ENCODE measurements at regions not wholly inside any gene's neighbourhood (a gene's known extent, or its start where the extent isn't known, plus 50 kb on each side); places are given as distances from the start of the nearest gene placed in this dataset.
"Not testable (repeated sequence)": the region's sequence is repeated elsewhere in the genome, so short reads cannot be mapped to it uniquely, and the experiment has no call there.

DNA sequence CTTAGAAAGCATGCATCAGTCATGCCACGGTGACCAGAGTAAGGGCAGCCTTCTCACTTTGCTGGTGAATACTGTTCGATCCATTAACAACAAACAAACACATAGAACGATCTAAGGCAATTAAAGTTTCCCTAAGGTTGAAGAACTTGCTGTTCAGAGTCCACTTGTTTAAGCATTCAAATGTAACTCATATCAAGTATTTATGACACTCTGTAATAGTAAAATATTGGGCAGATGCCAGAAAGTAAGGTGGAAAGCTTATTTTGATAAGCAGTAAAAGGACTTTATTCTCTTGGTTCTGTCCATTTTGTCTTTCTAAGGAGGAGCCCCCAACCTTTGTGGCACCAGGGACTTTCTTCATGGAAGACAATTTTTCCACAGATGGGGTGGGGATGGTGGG lies 64.9 kb downstream of the KLRB1 start:
- TF ChIP-seq, protein P1, sequence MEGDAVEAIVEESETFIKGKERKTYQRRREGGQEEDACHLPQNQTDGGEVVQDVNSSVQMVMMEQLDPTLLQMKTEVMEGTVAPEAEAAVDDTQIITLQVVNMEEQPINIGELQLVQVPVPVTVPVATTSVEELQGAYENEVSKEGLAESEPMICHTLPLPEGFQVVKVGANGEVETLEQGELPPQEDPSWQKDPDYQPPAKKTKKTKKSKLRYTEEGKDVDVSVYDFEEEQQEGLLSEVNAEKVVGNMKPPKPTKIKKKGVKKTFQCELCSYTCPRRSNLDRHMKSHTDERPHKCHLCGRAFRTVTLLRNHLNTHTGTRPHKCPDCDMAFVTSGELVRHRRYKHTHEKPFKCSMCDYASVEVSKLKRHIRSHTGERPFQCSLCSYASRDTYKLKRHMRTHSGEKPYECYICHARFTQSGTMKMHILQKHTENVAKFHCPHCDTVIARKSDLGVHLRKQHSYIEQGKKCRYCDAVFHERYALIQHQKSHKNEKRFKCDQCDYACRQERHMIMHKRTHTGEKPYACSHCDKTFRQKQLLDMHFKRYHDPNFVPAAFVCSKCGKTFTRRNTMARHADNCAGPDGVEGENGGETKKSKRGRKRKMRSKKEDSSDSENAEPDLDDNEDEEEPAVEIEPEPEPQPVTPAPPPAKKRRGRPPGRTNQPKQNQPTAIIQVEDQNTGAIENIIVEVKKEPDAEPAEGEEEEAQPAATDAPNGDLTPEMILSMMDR (conservative IDR thresholded peaks at IDR 0.05; ENCODE audit: low read depth in 2 of 2): not testable (repeated sequence)
- TF ChIP-seq EZH2 (IDR thresholded peaks at IDR 0.05; ENCODE audit: low read depth, unreplicated experiment); POLR2AphosphoS5 (IDR thresholded peaks at IDR 0.05; ENCODE audit: low read depth); ZNF331 (CRISPR knock-in tag; IDR thresholded peaks at IDR 0.05; ENCODE audit: low read depth); JUNB (IDR thresholded peaks at IDR 0.05; ENCODE audit: unreplicated experiment): not testable (repeated sequence)
- TF ChIP-seq, protein P2, sequence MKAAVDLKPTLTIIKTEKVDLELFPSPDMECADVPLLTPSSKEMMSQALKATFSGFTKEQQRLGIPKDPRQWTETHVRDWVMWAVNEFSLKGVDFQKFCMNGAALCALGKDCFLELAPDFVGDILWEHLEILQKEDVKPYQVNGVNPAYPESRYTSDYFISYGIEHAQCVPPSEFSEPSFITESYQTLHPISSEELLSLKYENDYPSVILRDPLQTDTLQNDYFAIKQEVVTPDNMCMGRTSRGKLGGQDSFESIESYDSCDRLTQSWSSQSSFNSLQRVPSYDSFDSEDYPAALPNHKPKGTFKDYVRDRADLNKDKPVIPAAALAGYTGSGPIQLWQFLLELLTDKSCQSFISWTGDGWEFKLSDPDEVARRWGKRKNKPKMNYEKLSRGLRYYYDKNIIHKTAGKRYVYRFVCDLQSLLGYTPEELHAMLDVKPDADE (IDR thresholded peaks at IDR 0.05): not testable (repeated sequence)
- TF ChIP-seq, protein P3, sequence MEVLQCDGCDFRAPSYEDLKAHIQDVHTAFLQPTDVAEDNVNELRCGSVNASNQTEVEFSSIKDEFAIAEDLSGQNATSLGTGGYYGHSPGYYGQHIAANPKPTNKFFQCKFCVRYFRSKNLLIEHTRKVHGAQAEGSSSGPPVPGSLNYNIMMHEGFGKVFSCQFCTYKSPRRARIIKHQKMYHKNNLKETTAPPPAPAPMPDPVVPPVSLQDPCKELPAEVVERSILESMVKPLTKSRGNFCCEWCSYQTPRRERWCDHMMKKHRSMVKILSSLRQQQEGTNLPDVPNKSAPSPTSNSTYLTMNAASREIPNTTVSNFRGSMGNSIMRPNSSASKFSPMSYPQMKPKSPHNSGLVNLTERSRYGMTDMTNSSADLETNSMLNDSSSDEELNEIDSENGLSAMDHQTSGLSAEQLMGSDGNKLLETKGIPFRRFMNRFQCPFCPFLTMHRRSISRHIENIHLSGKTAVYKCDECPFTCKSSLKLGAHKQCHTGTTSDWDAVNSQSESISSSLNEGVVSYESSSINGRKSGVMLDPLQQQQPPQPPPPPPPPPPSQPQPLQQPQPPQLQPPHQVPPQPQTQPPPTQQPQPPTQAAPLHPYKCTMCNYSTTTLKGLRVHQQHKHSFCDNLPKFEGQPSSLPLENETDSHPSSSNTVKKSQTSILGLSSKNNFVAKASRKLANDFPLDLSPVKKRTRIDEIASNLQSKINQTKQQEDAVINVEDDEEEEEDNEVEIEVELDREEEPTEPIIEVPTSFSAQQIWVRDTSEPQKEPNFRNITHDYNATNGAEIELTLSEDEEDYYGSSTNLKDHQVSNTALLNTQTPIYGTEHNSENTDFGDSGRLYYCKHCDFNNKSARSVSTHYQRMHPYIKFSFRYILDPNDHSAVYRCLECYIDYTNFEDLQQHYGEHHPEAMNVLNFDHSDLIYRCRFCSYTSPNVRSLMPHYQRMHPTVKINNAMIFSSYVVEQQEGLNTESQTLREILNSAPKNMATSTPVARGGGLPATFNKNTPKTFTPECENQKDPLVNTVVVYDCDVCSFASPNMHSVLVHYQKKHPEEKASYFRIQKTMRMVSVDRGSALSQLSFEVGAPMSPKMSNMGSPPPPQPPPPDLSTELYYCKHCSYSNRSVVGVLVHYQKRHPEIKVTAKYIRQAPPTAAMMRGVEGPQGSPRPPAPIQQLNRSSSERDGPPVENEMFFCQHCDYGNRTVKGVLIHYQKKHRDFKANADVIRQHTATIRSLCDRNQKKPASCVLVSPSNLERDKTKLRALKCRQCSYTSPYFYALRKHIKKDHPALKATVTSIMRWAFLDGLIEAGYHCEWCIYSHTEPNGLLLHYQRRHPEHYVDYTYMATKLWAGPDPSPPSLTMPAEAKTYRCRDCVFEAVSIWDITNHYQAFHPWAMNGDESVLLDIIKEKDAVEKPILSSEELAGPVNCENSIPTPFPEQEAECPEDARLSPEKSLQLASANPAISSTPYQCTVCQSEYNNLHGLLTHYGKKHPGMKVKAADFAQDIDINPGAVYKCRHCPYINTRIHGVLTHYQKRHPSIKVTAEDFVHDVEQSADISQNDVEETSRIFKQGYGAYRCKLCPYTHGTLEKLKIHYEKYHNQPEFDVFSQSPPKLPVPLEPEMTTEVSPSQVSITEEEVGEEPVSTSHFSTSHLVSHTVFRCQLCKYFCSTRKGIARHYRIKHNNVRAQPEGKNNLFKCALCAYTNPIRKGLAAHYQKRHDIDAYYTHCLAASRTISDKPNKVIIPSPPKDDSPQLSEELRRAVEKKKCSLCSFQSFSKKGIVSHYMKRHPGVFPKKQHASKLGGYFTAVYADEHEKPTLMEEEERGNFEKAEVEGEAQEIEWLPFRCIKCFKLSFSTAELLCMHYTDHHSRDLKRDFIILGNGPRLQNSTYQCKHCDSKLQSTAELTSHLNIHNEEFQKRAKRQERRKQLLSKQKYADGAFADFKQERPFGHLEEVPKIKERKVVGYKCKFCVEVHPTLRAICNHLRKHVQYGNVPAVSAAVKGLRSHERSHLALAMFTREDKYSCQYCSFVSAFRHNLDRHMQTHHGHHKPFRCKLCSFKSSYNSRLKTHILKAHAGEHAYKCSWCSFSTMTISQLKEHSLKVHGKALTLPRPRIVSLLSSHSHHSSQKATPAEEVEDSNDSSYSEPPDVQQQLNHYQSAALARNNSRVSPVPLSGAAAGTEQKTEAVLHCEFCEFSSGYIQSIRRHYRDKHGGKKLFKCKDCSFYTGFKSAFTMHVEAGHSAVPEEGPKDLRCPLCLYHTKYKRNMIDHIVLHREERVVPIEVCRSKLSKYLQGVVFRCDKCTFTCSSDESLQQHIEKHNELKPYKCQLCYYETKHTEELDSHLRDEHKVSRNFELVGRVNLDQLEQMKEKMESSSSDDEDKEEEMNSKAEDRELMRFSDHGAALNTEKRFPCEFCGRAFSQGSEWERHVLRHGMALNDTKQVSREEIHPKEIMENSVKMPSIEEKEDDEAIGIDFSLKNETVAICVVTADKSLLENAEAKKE (CRISPR knock-in tag; IDR thresholded peaks at IDR 0.05): not testable (repeated sequence)
- TF ChIP-seq, protein P4, sequence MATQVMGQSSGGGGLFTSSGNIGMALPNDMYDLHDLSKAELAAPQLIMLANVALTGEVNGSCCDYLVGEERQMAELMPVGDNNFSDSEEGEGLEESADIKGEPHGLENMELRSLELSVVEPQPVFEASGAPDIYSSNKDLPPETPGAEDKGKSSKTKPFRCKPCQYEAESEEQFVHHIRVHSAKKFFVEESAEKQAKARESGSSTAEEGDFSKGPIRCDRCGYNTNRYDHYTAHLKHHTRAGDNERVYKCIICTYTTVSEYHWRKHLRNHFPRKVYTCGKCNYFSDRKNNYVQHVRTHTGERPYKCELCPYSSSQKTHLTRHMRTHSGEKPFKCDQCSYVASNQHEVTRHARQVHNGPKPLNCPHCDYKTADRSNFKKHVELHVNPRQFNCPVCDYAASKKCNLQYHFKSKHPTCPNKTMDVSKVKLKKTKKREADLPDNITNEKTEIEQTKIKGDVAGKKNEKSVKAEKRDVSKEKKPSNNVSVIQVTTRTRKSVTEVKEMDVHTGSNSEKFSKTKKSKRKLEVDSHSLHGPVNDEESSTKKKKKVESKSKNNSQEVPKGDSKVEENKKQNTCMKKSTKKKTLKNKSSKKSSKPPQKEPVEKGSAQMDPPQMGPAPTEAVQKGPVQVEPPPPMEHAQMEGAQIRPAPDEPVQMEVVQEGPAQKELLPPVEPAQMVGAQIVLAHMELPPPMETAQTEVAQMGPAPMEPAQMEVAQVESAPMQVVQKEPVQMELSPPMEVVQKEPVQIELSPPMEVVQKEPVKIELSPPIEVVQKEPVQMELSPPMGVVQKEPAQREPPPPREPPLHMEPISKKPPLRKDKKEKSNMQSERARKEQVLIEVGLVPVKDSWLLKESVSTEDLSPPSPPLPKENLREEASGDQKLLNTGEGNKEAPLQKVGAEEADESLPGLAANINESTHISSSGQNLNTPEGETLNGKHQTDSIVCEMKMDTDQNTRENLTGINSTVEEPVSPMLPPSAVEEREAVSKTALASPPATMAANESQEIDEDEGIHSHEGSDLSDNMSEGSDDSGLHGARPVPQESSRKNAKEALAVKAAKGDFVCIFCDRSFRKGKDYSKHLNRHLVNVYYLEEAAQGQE (IDR thresholded peaks at IDR 0.05; ENCODE audit: unreplicated experiment): not testable (repeated sequence)

All from GM23338 (cell line).